ENCODE measurements at regions not wholly inside any gene's neighbourhood (a gene's known extent, or its start where the extent isn't known, plus 50 kb on each side); places are given as distances from the start of the nearest gene placed in this dataset.

- Histone ChIP-seq H3K27me3 (no peaks in the 10 kb centered on the region), H3K27ac (no peak overlapping the region), H3K4me3 (no peak overlapping the region), H3K4me1 (no peaks in the 10 kb centered on the region), H3K36me3 (no peaks in the 10 kb centered on the region), H3K9me3 (no peaks in the 10 kb centered on the region)
- intact Hi-C loops (cut with DNase I): loop anchor here (5.0 kb wide), 1 partner anchor 584 kb away; no protein-coding TSS in a partner anchor
- DNase-seq (ENCODE audit: low spot score in 2 of 2): no peak
- TF ChIP-seq CTCF (IDR thresholded peaks at IDR 0.05): no peak
Observed at GRCh38 chr20:59456342-59457279, 147.7 kb upstream of the PHACTR3 start.

- intact Hi-C loops (cut with DNase I): loop anchor here (5.0 kb wide), 1 partner anchor 586 kb away; no protein-coding TSS in a partner anchor
- no peak for TF ChIP-seq CTCF (IDR thresholded peaks at IDR 0.05)
- Histone ChIP-seq H3K4me3 (no peak overlapping the region), H3K27me3 (no peaks in the 10 kb centered on the region), H3K27ac (no peak overlapping the region), H3K9me3 (no peaks in the 10 kb centered on the region), H3K4me1 (no peaks in the 10 kb centered on the region), H3K36me3 (no peaks in the 10 kb centered on the region)
- DNase-seq (ENCODE audit: low spot score in 2 of 2): no peak
Observed at GRCh38 chr20:59458645-59459044, 145.7 kb upstream of the PHACTR3 start.

GRCh38 chr20:59459586-59459985, 144.8 kb upstream of the PHACTR3 start:
- Histone ChIP-seq H3K27ac (no peak overlapping the region), H3K9me3 (no peaks in the 10 kb centered on the region), H3K27me3 (no peaks in the 10 kb centered on the region), H3K4me3 (no peak overlapping the region), H3K4me1 (no peaks in the 10 kb centered on the region), H3K36me3 (no peaks in the 10 kb centered on the region)
- no peak for TF ChIP-seq CTCF (IDR thresholded peaks at IDR 0.05)
- intact Hi-C loops (cut with DNase I): loop anchor here (5.0 kb wide), 1 partner anchor 587 kb away; no protein-coding TSS in a partner anchor
- no peak for DNase-seq (ENCODE audit: low spot score in 2 of 2)

- TF ChIP-seq CTCF (IDR thresholded peaks at IDR 0.05): no peak
- DNase-seq (ENCODE audit: low spot score in 2 of 2): no peak
- Histone ChIP-seq H3K4me1 (no peaks in the 10 kb centered on the region), H3K36me3 (no peaks in the 10 kb centered on the region), H3K27me3 (no peaks in the 10 kb centered on the region), H3K4me3 (no peak overlapping the region), H3K27ac (no peak overlapping the region), H3K9me3 (no peaks in the 10 kb centered on the region)
- intact Hi-C loops (cut with DNase I): no loop called here
Observed at GRCh38 chr20:59460352-59460751, 144.0 kb upstream of the PHACTR3 start.

GRCh38 chr20:59461526-59461925, 142.8 kb upstream of the PHACTR3 start:
- Histone ChIP-seq H3K27ac (no peak overlapping the region), H3K36me3 (no peaks in the 10 kb centered on the region), H3K27me3 (no peaks in the 10 kb centered on the region), H3K4me3 (no peak overlapping the region), H3K9me3 (no peaks in the 10 kb centered on the region), H3K4me1 (no peaks in the 10 kb centered on the region)
- no peak for DNase-seq (ENCODE audit: low spot score in 2 of 2)
- no peak for TF ChIP-seq CTCF (IDR thresholded peaks at IDR 0.05)
- intact Hi-C loops (cut with DNase I): no loop called here

Measured in ascending aorta (tissue), 2 donors.